Endothelial cell of umbilical vein (primary cell): ENCODE measurements at regions not wholly inside any gene's neighbourhood (a gene's known extent, or its start where the extent isn't known, plus 50 kb on each side); places are given as distances from the start of the nearest gene placed in this dataset.

Experiments
- BruUV-seq: library from RNA; stranded (reverse); fragments of 400-500 nt; replicated peaks from 2 replicates; lab custom pipeline; 2021; lab: Mats Ljungman, UMichigan
- CTCF ChIA-PET: fragments of 300-600, 350-600 bp; sonication (Branson Sonifier 250); formaldehyde crosslinking; loops from one replicate; lab custom pipeline; 2021; ENCODE audit warnings: antibody characterized with exemption, inconsistent platforms; lab: Charles Lee
- POLR2A ChIA-PET: fragments of 300-600, 350-600 bp; sonication (Branson Sonifier 250); formaldehyde crosslinking; loops from one replicate; lab custom pipeline; 2021; ENCODE audit warnings: antibody characterized with exemption, inconsistent platforms; lab: Charles Lee
- DNase-seq: peaks from one replicate; pipeline ENCODE4 v3.0.0-alpha.2; 2011; ENCODE audit warnings: low read depth, low spot score
- FAIRE-seq: peaks from 2 replicates; lab custom pipeline; 2011; peaks lifted over from hg19 to GRCh38; lab: Jason Lieb, UNC
- H2AFZ ChIP-seq: 2 replicates; pipeline ENCODE4 v1.6.0; 2012; ENCODE audit warnings: low read depth, low read length, control low read depth, inconsistent platforms
- H3K27ac ChIP-seq: 2 replicates; pipeline ENCODE4 v1.5.1; 2011; ENCODE audit warnings: low read depth, mild to moderate bottlenecking, control low read depth, low read length, moderate library complexity; ENCODE audit not compliant: insufficient read depth
- H3K27me3 ChIP-seq, 2 experiments: 2 replicates each; pipeline versions ENCODE4 v1.6.0 to v1.6.1; 2011; ENCODE audit warnings: low read length in 2 of 2, mixed read lengths in 1 of 2; ENCODE audit not compliant: control insufficient read depth in 2 of 2, insufficient read depth in 2 of 2
- H3K36me3 ChIP-seq, 2 experiments: 2 replicates in 1 of 2; 3 replicates in 1 of 2; pipeline ENCODE4 v1.5.1; 2011; ENCODE audit warnings: low read length in 2 of 2, mild to moderate bottlenecking in 1 of 2, moderate library complexity in 1 of 2; ENCODE audit not compliant: control insufficient read depth in 2 of 2, insufficient read depth in 2 of 2; ENCODE audit errors: extremely low read depth in 1 of 2
- H3K4me1 ChIP-seq: 3 replicates; pipeline ENCODE4 v1.5.1; 2011; ENCODE audit warnings: mild to moderate bottlenecking, low read length; ENCODE audit not compliant: control insufficient read depth, insufficient read depth; ENCODE audit errors: extremely low read depth
- H3K4me2 ChIP-seq: 2 replicates; pipeline ENCODE4 v1.6.1; 2011; ENCODE audit warnings: low read length, control low read depth, mixed read lengths; ENCODE audit not compliant: insufficient read depth
- H3K4me3 ChIP-seq, 3 experiments: fragments of 200-600 bp in 1 of 3; sonication (generic), shearing (Covaris generic) in 1 of 3; replicated peaks in 1 of 3; 2 replicates each; pipeline ENCODE4 v1.5.1; 2011 to 2016; ENCODE audit warnings: control low read depth in 3 of 3, low read length in 3 of 3, mild to moderate bottlenecking in 2 of 3, inconsistent platforms in 1 of 3, low read depth in 1 of 3, moderate library complexity in 1 of 3; ENCODE audit not compliant: insufficient read depth in 1 of 3
- H3K79me2 ChIP-seq: 2 replicates; pipeline ENCODE4 v1.6.0; 2012; ENCODE audit warnings: low read length, inconsistent platforms; ENCODE audit not compliant: control insufficient read depth, insufficient read depth
- H3K9ac ChIP-seq: replicated peaks from 2 replicates; pipeline ENCODE3; 2011; ENCODE audit warnings: low read length, control low read depth; ENCODE audit not compliant: insufficient read depth; ENCODE audit errors: extremely low read depth
- H3K9me1 ChIP-seq: replicated peaks from 3 replicates; pipeline ENCODE4 v1.6.0; 2011; ENCODE audit warnings: mild to moderate bottlenecking, low read length; ENCODE audit not compliant: control insufficient read depth, insufficient read depth; ENCODE audit errors: extremely low read depth
- H3K9me3 ChIP-seq: replicated peaks from 2 replicates; pipeline ENCODE4 v1.5.1; 2012; ENCODE audit warnings: low read length, inconsistent platforms; ENCODE audit not compliant: control insufficient read depth, insufficient read depth
- H4K20me1 ChIP-seq: replicated peaks from 2 replicates; pipeline ENCODE3; 2011; ENCODE audit warnings: mild to moderate bottlenecking, low read length; ENCODE audit not compliant: control insufficient read depth, insufficient read depth; ENCODE audit errors: extremely low read depth
- CTCF ChIP-seq, 2 donors: IDR thresholded peaks; 1 replicate in 1 of 2; 2 replicates in 1 of 2; pipeline ENCODE4 v1.5.1; 2011; ENCODE audit warnings: low read length in 2 of 2, mild to moderate bottlenecking in 2 of 2, moderate library complexity in 2 of 2, control low read depth in 1 of 2, inconsistent platforms in 1 of 2, low read depth in 1 of 2; ENCODE audit not compliant: insufficient read depth in 1 of 2; ENCODE audit errors: extremely low read depth in 1 of 2
- EZH2 ChIP-seq: IDR thresholded peaks from 2 replicates; pipeline ENCODE4 v1.6.1; 2012; ENCODE audit warnings: borderline replicate concordance, low read depth, mild to moderate bottlenecking, moderate library complexity, low read length, inconsistent platforms; ENCODE audit not compliant: severe bottlenecking
- FOS ChIP-seq: IDR thresholded peaks from 2 replicates; pipeline ENCODE4 v1.6.1; 2011; ENCODE audit warnings: mild to moderate bottlenecking, low read length, moderate library complexity, borderline replicate concordance; ENCODE audit not compliant: insufficient read depth
- GATA2 ChIP-seq: IDR thresholded peaks from 2 replicates; pipeline ENCODE4 v1.7.0; 2011; ENCODE audit warnings: low read depth, mild to moderate bottlenecking, moderate library complexity, mixed read lengths, low read length; ENCODE audit not compliant: insufficient read length, insufficient read depth
- JUN ChIP-seq: IDR thresholded peaks from 2 replicates; pipeline ENCODE4 v1.6.1; 2011; ENCODE audit warnings: borderline replicate concordance, low read depth; ENCODE audit not compliant: insufficient read length, insufficient read depth
- MAX ChIP-seq: IDR thresholded peaks from 2 replicates; pipeline ENCODE4 v1.6.1; 2011; ENCODE audit not compliant: insufficient read depth, insufficient read length
- MYC ChIP-seq: IDR thresholded peaks from one replicate; pipeline ENCODE4 v1.6.1; 2011; ENCODE audit warnings: mild to moderate bottlenecking, low read depth, low read length
- POLR2A ChIP-seq: IDR thresholded peaks from 2 replicates; pipeline ENCODE4 v1.6.1; 2012; ENCODE audit warnings: low read depth, mild to moderate bottlenecking, control low read depth, low read length
- POLR2AphosphoS5 ChIP-seq: IDR thresholded peaks from 2 replicates; pipeline ENCODE4 v1.6.1; 2012; ENCODE audit warnings: low read depth, mild to moderate bottlenecking, control low read depth, low read length, moderate library complexity; ENCODE audit not compliant: insufficient read depth
- dilution Hi-C: fragments of 300-500 bp; cut with MboI; formaldehyde crosslinking; loops from one replicate; pipeline ENCODE4 v1.15.0; 2019; ENCODE audit warnings: low sequenced_read_pairs; ENCODE audit not compliant: extremely low pct_ligation_motif_present
- intact Hi-C: fragments of 100-400 bp; cut with micrococcal nuclease; formaldehyde crosslinking; loops from one replicate; pipeline ENCODE4 v1.10.0; 2022

DNA sequence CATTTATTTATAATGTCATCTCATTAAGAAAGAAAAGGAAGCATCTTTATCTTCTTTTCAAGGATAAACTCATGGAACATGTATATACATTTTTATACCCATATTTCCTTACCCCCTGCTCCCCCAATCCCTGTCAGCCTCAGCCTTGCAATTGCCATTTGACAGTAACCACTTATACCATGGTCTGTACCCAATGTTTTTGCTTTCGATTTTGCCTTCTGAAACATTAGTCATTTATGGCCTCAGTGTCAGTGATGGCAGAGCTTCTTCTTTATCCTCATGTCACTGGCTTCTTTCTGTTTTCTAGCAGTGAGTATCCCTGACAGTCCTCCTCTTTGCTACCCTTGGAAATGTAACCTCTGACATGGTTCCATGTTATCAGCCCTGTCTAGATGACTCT, 228.4 kb downstream of the SPRY1 start:
- CTCF ChIA-PET, result no interaction called here
- Histone ChIP-seq H3K79me2 (no peaks in the 10 kb centered on the region), H3K4me1 (peaks cover 12% of the 10 kb centered on the region), H3K9ac (no peak overlapping the region), H3K9me3 (no peaks in the 10 kb centered on the region), H3K36me3 (no peaks in the 10 kb centered on the region), H3K27me3 (no peaks in the 10 kb centered on the region), H2AFZ (no peak overlapping the region), H3K9me1 (no peaks in the 10 kb centered on the region), H4K20me1 (no peaks in the 10 kb centered on the region), H3K27ac (no peak overlapping the region), H3K4me3 (no peak overlapping the region), H3K4me2 (no peak overlapping the region)
- dilution Hi-C loops, result no loop called here
- BruUV-seq, result no TSS peak
- intact Hi-C loops, result no loop called here
- DNase-seq (no peak), FAIRE-seq (no peak)
- POLR2A ChIA-PET, result no interaction called here
- TF ChIP-seq MYC, result no peak
- TF ChIP-seq FOS, result no peak
- no peak for TF ChIP-seq POLR2AphosphoS5
- TF ChIP-seq GATA2, result no peak
- TF ChIP-seq JUN, result no peak
- TF ChIP-seq EZH2, result no peak
- TF ChIP-seq POLR2A, result no peak
- no peak for TF ChIP-seq MAX
- TF ChIP-seq CTCF (IDR thresholded peaks at IDR 0.05; ENCODE audit: extremely low read depth in 1 of 2, insufficient read depth in 1 of 2, low read depth in 1 of 2, low read length in 2 of 2), result no peak
